ENCODE measurements at regions not wholly inside any gene's neighbourhood (a gene's known extent, or its start where the extent isn't known, plus 50 kb on each side); places are given as distances from the start of the nearest gene placed in this dataset.

DNA sequence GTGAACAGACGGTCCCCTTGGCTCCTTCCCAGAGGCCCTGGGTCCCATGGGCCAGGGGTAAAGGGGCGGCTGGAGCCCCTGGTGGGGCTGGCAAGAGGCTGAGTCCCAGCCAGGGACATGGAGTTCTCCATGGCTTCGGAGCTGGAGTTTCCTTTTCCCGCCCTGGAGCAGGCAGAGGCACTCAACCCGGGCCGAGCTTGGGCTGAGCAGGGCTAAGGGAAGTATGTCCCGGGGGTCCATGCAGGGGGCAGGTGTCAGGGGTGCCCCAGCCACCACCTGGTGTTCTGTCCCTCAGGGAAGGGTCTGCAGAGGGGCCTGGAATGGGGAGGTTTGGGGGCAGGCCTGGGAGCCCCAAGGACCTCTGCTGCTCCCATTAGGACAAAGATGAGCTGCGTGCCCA, 54.0 kb upstream of the TPM4 start:
- no peak overlapping the region for H3K27ac Mint-ChIP-seq
- Histone ChIP-seq H3K4me1 (ENCODE audit: control insufficient read depth in 1 of 2, insufficient read depth in 2 of 2, low read length in 2 of 2) (peaks cover 3 to 5% of the 10 kb centered on the region in 2 donors), H4K20me1 (ENCODE audit: insufficient read depth, low read length) (no peaks in the 10 kb centered on the region), H3K9ac (ENCODE audit: insufficient read depth, low read length, poor library complexity, severe bottlenecking) (no peak overlapping the region), H3K27ac (ENCODE audit: low read depth in 1 of 2, low read length in 2 of 2) (no peak overlapping the region), H3K36me3 (replicated peaks in 1 of 2; ENCODE audit: control insufficient read depth in 1 of 2, insufficient read depth in 2 of 2, low read length in 2 of 2) (no peaks in the 10 kb centered on the region), H2AFZ (ENCODE audit: insufficient read depth, low read depth, low read length, poor library complexity, severe bottlenecking) (no peak overlapping the region), H3K9me3 (replicated peaks in 1 of 2; ENCODE audit: control insufficient read depth in 1 of 2, insufficient read depth in 1 of 2, low read length in 2 of 2) (no peaks in the 10 kb centered on the region), H3K79me2 (ENCODE audit: insufficient read depth, low read length) (no peaks in the 10 kb centered on the region), H3K4me3 (replicated peaks in 1 of 3; ENCODE audit: low read depth in 2 of 3, low read length in 3 of 3) (no peak overlapping the region), H3K27me3 (ENCODE audit: control insufficient read depth in 2 of 2, insufficient read depth in 2 of 2, low read length in 2 of 2) (no peaks in the 10 kb centered on the region), H3K4me2 (replicated peaks; ENCODE audit: extremely low read depth, low read length, poor library complexity, severe bottlenecking) (no peak overlapping the region)
- no peaks in the 10 kb centered on the region for H3K9me3 Mint-ChIP-seq
- intact Hi-C loops (cut with micrococcal nuclease): no loop called here
- H3K27me3 Mint-ChIP-seq (ENCODE audit: low read depth in 3 of 3): peaks cover 0 to 2% (median 1%) of the 10 kb centered on the region in 3 donors
- no peaks in the 10 kb centered on the region for H3K36me3 Mint-ChIP-seq
- no peak for DNase-seq
- WGBS (ENCODE audit: insufficient coverage): 77% methylated on average over 8 of the region's 8 CpGs
- H3K4me3 Mint-ChIP-seq: no peak overlapping the region
- TF ChIP-seq CTCF (IDR thresholded peaks at IDR 0.05): no peak
- H3K4me1 Mint-ChIP-seq: no peaks in the 10 kb centered on the region

GRCh38 chr19:16022681-16023080, 53.6 kb upstream of the TPM4 start:
- no peak overlapping the region for H3K4me3 ChIP-seq (replicated peaks in 1 of 3; ENCODE audit: low read depth in 2 of 3, low read length in 3 of 3)
- no peak for TF ChIP-seq CTCF (IDR thresholded peaks at IDR 0.05)

More at GRCh38 chr19:16022681-16023080, 53.6 kb upstream of the TPM4 start:
- Histone ChIP-seq H4K20me1 (ENCODE audit: insufficient read depth, low read length) (no peaks in the 10 kb centered on the region), H3K4me1 (ENCODE audit: control insufficient read depth in 1 of 2, insufficient read depth in 2 of 2, low read length in 2 of 2) (peaks cover 3 to 5% of the 10 kb centered on the region in 2 donors), H3K9ac (ENCODE audit: insufficient read depth, low read length, poor library complexity, severe bottlenecking) (no peak overlapping the region), H3K36me3 (replicated peaks in 1 of 2; ENCODE audit: control insufficient read depth in 1 of 2, insufficient read depth in 2 of 2, low read length in 2 of 2) (no peaks in the 10 kb centered on the region), H3K79me2 (ENCODE audit: insufficient read depth, low read length) (no peaks in the 10 kb centered on the region), H3K27ac (ENCODE audit: low read depth in 1 of 2, low read length in 2 of 2) (no peak overlapping the region), H3K9me3 (replicated peaks in 1 of 2; ENCODE audit: control insufficient read depth in 1 of 2, insufficient read depth in 1 of 2, low read length in 2 of 2) (no peaks in the 10 kb centered on the region), H2AFZ (ENCODE audit: insufficient read depth, low read depth, low read length, poor library complexity, severe bottlenecking) (no peak overlapping the region), H3K4me2 (replicated peaks; ENCODE audit: extremely low read depth, low read length, poor library complexity, severe bottlenecking) (no peak overlapping the region), H3K27me3 (ENCODE audit: control insufficient read depth in 2 of 2, insufficient read depth in 2 of 2, low read length in 2 of 2) (no peaks in the 10 kb centered on the region)
- peaks cover 0 to 2% (median 1%) of the 10 kb centered on the region in 3 donors for H3K27me3 Mint-ChIP-seq (ENCODE audit: low read depth in 3 of 3)
- H3K4me3 Mint-ChIP-seq: no peak overlapping the region
- H3K9me3 Mint-ChIP-seq: no peaks in the 10 kb centered on the region
- intact Hi-C loops (cut with micrococcal nuclease): no loop called here
- no peak for DNase-seq
- H3K36me3 Mint-ChIP-seq: no peaks in the 10 kb centered on the region
- WGBS (ENCODE audit: insufficient coverage): 87% methylated on average over 4 of the region's 4 CpGs
- no peaks in the 10 kb centered on the region for H3K4me1 Mint-ChIP-seq
- H3K27ac Mint-ChIP-seq: no peak overlapping the region
